AG08395 (cell line): ENCODE measurements at regions not wholly inside any gene's neighbourhood (a gene's known extent, or its start where the extent isn't known, plus 50 kb on each side); places are given as distances from the start of the nearest gene placed in this dataset.

Source experiments
- DNase-seq: peaks from one replicate; pipeline ENCODE4 v3.0.0; 2012; ENCODE audit warnings: mixed read lengths, low spot score

DNA sequence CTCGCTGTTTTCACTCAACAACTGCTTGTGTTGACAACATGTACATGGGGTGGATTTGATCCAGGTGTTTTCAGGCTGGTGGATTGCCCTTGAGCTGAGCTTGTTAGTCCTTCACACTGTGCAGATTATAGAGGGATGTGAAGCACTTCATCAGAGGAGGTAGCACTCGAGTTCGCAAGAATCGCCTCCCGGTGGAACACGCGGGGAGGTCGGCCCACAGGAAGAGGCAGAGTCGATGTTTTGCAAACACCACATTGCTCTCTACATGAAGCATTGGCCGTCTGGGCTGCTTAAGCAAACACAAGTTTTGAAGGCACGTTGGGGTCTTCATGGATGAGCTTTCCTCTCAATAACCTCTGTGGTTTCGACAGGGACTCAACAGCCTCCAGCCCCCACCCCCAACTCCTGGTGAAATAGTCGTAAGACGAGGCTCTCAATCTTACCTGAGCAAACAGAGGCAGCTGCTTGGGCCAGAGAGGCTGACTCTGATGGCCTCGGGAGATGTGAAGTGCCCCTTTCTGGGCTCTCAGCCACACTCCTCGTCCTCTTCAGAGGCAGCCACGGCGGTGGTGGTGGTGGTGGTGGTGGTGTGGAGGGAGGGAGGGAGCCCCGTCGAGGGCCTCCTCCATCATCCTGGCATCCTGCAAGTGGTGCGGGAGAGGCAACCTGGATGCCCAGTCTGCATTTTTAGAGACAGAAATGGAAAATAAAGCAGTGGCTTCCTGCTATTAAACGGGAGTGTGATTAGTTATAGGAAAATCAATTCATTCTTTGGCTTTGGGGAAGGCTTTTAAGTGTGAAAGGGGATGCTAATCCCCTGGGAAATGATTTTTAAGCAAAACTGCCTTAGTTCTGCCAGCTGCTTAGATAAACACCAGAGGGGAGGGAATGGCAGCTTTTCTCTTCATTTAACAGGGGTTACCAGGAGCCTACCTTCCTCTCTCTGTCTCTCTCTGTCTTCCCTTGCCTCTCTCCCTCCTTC, 552.5 kb upstream of the EEF2KMT start:
- no peak for DNase-seq

DNA sequence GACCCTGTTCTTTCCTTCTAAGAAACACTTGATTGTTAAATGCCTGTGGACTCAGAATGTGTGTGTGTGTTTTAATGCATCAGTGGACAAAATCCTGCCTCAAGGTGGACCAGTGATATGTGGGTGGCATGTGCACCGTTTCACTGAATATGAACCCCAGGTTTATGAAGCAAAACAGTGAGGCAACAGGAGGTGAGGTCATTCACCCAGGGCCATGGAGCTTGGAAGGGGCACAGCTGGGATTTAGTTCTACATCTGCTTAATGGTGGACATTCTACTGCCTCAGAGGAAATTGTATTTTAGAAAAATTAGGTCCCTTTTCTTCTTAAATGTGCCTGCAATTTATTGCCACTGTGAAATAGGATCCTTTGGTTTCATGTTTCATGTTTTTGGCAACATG, 549.5 kb upstream of the EEF2KMT start:
- DNase-seq: no peak

DNA sequence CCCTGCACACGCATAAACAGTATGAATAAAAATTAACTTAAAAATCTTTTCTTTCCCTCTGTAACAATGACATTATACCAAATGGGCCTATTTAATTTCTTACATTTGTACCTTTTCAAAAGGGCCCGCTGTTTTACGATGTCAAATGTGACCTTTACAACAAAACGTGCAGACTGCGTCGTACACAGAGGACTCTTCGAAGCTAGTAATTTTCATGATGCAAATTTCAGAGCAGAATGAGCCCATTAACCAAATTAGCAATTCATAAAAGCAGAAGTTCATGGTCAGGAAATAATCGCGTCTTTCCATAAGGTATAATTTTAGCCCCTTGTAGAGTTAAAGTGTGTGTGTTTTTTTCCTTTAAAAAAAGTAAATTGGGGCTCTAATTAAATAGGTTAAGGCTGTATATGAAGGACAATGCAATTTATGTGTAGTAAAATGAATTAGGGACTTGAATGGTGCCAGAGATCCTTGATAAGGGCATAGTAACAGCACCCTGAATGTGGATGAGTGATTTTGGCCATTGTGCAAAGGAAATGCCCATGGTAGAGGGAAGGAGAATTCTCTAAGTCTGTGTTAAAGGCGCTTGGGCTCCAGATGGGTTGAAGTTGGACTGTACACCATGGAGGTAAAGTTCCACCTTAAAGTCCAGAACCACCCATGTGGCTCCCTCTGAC, 546.4 kb upstream of the EEF2KMT start:
- no peak for DNase-seq

DNA sequence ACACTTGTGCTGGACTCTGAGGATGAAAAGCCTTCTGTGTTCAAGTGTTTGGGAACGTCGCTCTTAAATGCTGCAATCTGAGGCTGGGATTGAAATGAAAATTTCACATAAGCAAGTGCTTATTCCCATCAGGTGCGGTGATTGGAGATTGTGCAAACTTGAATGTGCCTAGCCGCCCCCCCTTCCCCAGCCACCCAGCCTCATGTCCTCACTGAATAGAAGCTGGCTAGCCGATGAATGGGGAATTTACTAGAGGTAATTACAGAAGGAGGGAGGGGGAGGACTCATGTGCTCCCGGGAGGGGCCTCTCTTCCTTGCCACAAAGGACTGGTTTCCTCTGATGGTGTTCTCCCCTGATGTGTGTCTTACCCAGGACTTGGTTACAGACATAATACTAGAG, 544.8 kb upstream of the EEF2KMT start:
- no peak for DNase-seq

DNA sequence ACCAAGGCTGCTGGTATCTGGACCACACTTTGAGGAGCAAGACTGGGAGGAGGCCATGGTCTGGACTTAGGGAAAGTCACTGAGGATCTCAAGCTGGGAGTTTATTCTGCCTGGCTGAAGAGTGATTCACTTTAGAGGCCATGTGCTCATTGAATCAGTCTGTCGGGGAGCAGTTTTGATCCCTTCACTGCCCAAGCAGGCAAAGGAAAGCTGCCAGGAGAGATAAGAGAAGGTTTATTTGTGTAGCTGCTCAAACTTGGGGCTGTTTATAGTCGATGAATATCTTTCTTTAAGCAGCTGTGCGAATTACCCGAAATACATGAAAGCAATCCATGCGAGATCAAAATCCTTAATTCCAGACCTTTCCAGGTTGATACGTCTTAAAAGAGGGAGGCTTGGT, 544.4 kb upstream of the EEF2KMT start:
- DNase-seq: no peak

DNA sequence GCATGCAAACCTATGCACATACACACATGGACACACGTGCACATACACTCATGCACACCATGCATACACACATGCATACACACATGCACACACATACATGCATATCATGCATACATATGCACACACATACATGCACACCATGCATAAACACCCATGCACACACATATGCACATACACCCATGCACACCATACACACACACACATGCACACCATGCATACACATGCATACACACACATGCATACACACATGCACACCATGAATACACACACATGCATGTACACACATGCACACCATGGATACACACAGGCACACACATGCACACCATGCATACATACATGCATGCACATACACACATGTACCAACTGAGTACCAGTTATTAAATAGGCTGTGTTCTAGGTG, 543.3 kb upstream of the EEF2KMT start:
- DNase-seq: no peak

DNA sequence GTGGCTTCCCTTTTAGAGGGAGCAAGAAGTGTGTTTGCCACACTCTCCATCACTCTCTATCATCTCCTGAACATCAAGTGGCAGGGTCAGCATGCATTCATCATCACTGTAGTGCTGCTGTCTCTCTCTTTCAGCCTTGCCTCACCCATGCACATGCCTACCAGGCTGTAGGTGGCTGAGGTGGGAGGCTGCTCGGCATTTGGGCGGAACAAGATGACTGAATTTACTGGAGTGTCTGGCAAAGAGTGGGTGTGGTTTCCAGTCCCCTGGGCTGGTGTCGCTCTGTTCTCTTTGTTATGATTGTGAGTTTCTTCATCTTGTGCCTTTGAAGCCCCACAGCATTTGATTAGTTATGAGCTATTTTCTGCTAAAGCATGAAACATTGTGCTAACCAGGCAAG, 541.9 kb upstream of the EEF2KMT start:
- DNase-seq: no peak

DNA sequence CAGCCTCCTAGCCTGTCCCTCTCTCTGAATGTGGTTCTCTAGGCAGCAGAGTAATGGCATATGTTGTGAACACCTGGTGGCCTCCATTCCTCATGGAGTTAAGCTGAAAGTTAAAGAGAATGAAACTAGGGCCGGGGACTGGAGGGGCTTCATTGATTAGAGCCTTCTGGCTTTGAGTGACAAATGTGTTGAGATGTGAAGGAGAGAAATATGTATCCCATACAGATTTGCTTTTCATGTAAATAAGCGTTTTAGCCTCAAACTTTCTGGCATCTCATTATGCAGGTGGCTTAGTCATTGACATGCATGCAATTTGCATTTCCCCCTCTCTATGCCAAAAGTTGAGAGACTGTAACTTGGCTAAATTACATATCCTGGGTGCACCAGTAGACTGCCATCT, 537.7 kb upstream of the EEF2KMT start:
- no peak for DNase-seq

DNA sequence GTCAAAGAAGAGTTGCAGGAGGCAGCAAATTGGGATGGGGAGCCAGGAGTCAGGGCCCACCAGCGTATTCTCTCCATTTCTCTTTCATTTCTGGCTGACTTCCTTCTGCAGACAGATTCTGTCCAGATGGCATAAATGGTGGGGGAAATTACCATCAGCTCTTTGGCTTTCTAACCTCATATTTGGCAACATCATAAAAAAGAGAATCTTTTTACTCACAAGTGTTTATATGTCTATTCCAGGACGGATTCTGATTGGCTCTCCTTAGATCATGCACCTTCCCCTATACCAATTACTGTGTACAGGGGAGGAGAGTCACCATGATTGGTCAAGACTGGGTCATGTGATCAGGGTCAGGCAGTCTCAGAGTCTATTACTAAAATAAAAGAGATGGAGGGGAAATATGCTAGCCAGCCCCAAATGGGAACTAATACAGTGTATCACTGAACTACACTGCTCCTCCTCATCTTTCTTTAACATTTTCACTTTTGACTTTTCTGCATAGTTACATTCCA, 537.1 kb upstream of the EEF2KMT start:
- no peak for DNase-seq

DNA sequence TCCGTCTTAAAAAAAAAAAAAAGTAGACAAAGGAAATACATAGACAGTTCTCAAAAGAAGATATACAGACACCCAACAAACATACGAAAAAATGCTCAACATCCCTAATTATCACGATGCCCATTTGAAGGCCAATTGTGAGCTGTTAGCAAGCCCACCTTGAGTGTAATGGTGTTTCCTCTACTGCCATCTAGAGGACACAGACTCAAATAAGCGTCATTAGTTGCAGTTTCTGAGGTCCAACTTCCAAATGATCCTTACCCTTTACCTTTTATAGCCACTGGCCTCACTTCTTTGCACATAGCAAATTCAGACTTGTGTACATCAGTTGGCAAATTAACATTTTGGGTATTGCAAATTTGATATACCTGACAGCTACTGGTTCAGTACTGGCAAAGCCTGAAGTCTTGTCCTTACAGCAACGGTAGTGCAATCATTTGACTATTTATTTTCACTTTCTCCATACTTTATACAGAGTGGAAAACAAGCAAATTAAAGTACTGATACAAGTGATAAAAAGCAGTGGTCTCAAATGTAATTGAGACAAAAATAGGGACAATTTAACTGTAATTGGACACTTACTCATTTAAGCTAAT, 536.3 kb upstream of the EEF2KMT start:
- no peak for DNase-seq

DNA sequence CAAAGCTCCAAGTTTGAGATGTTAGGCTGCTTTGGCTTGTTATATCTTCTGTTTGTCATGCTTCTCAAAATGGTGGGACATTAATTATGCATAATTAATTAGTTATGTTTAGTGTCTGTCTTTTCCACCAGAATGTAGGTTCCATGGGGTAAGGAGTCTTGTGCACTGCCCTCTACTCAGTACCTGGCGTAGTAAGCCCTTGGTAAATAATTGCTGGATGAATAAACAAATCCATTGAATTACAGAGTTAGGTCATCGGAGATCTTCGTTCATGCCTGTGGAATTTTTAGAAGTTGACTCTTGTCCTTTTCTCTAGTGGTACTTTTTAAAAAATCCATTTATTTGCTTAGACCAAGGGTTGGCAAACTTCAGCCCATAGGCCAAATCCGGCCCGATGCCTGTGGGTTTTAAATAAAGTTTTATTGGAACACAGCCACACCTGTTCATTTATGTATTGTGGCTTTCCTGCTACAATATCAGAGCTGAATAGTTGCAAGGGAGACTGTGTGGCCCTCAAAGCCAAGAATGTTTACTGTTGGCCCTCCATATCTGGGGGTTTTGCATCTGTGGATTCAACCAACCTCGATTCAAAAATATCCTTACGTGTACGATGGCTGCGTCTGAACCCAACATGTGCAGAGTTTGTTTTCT, 524.8 kb upstream of the EEF2KMT start:
- DNase-seq: no peak

DNA sequence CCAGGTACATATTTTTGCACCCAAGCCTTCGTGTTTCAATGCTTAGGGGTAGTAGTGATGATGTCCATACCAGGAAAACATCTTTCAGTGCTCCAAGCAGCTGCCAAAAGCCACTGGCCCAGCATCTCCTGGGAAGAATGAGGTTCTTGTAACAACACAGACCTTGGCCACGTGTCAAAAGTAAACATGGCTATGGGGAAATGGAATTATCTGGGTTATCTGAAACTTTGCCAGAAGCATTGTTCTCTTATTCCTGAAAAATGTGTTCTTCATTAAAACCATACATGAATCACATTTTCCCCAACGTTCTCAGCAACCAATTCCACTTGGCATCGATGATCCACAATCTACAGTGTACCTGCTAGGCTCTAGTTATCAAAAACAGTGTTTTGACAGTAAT, 524.2 kb upstream of the EEF2KMT start:
- DNase-seq: no peak

DNA sequence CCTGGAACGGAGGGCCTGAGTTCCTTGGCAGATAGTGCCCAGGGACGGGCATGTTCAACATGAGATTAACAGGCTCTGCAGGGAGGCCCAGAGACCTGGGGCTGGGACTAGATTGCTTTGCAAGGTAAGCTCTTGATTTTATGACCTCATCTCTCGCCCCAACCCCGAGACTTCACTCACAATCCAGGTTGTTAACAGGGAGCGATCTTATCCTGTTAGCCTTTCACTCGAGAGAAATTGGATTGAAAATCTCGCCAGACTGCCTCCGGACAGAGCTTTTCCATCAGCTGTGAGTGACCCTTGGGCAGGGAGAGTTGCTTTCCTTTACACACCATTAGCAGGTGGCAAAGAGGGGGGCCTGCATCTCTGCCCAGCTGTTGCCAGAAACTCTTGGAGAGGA, 521.7 kb upstream of the EEF2KMT start:
- DNase-seq: no peak

DNA sequence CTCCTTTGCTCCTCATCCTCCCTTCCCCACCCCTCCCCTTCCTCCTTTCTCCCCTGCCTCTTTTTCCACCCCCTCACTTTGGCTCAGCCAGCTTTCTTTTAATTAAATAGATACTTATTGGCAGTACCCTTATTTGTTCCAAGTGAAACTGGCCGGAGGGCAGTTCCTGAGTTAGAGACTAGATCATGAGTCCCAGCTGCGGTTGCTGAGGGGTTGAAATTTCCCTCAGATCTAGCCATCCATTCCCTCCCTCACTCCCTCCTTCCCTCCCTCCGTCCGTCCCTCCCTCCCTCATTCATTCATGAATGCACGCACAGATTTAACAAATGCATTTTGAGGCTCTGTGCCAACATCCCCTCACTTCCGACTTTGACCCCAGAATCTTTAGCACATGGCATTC, 519.2 kb upstream of the EEF2KMT start:
- DNase-seq: no peak

DNA sequence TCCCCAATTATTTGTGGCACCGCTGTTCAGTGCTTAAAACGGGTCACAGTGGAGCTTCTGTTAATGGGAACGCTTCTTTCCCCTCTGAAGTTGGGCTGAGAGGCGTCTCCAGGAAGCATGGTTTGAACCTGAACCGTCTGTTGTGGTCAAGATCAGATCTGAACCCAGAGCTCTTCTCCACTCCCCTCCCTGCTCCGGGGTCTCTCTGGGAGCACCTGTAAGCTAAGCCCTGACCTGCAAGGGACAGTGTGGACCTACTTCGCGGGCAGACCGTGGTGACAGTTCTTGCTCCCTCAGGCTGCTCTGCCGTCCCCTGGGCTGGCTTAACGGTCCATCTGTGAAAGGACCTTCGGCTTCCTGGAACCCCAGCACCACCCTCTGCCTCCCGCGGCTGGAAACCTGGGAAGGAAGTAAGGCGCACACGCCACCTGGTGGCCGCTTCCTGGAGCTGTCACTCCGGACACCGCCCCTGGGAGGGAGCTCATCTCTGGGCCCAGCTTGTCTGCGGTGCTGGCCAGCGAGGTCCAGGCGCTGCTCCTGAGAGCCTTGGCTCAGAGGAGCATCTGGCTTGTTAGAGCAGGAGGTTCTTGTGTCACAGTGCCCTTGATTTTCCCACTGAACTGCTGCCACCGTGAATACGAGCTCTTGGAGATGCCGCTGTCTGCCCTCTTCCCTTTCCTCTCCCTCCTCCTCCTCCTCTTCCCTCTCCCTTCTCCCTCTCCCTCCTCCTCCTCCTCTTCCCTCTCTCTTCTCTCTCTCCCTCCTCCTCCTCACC, 518.5 kb upstream of the EEF2KMT start:
- no peak for DNase-seq

DNA sequence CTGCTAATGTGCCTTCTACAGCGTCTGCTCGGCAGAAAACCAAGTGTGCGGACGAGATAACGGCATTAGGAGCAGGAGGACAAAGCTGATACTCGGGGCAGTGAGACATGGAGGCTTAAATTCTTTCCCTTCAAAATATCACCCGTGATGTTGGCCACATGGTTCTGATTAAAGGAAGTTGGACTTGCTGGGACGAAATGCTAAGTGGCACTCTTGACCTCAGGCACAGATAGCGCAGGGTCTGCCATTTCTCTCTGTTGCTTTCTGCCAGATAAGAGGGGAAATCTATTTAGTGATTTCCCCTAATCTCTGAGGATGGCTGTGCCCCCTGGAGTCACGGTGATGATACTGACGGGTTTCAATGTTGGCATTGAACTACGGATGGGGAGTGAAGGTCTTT, 509.6 kb upstream of the EEF2KMT start:
- DNase-seq: no peak

DNA sequence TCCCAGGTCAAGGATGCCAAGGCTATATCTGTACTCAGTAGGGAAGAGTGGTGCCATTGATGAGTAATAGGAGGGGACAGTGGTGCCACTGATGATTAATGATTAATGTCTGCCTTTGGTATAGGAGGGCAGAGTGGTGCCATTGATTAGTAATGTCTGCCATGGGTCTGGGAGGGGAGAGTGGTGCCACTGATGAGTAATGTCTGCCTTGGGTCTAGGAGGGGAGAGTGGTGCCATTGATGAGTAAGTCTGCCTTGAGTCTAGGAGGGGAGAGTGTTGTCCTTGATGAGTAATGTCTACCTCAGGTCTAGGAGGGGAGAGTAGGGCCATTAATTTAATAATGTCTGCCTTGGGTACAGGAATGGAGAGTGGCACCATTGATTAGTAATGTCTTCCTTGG, 507.8 kb upstream of the EEF2KMT start:
- DNase-seq: no peak

DNA sequence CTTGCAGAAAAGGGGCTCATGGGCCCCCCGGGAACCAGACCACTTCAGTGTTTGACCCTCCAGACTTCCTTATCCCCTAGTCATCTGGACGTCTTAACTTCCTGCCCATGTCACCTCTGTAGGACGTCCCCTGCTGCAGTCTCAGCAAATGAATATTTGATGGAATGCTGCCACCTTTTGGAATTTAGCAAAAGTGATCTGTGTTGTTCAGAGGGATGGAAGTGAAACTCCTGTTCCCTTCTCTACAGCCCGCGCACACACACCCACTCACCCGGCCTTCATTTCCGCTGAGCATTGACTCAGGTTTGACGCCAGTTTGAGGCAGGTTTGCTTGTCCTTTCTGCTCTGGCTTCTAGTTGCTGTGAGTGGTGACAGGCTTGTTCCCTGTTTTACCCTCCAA, 507.2 kb upstream of the EEF2KMT start:
- DNase-seq: no peak

DNA sequence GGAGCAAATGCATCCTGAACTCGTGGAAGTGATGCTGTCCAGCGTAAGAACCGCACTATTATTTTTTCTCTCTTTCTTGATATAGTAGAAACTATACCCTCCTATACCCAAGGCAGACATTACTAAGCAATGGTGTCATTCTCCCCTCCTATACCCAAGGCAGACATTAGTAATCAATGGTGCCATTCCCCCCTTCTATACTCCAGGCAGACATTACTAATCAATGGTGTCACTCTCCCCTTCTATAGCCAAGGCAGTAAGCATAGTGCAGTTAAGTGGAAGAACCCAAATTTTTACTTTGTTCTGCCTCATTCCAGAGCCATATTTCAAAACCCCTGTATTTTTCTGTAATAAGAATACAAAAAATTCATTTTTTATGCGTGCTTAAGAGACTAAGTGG, 506.2 kb upstream of the EEF2KMT start:
- no peak for DNase-seq

DNA sequence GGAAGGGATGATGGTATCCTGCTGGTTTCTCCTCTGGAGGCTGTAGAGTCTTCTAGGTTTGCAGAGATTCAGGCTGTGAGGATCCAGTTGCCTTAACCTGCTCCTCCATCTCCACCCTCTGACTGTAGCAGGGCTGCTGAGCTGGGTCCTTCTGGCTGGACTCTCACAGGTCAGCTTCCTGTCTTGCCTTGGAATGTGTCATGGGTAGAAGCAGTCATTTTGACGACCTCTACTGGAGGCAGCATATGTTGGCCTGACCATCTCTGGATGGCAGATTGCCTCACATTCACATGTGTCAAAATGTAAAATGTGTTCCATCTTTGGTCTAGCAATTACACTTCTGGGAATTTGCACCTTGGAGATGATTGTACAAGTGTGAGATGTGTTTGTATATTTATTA, 504.4 kb upstream of the EEF2KMT start:
- no peak for DNase-seq

DNA sequence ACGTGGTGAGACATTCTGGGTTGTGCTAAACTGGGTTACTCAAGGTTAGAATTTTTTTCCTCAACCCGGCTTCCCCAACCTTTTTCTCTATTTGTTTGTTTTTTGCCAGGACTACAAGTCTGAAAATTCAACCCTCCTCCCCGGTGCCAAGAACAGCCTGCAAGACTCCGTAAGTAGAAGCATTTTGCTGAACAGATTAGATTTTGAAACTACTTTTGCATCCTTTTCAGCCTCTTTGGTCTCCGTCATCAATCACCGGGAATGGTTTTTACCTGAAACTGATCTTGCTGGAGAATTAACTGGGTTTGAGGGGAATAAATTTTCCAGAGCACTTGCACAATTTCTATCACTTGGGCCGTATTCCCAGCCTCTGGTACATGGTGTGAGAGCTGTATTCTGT, 501.2 kb upstream of the EEF2KMT start:
- DNase-seq: no peak

DNA sequence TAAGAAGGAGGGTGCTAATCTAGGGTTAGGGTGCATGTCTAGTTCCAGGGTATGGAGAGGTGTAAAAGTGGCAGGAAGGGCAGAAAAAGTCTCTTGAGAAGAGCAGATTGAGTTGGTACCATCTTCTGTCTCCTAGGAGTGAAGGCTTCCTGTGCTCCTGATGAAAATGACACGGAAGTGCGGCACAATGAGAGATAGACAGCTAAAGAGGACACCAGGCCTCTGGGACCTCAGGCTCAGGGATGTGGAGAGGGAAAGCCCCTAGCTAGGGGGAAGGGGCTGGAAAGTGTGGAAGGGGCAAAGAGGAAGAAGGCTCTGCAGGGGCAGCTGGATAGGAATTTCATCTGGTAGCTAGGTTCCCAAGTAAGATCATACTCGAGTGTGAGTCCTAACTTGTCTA, 498.3 kb upstream of the EEF2KMT start:
- DNase-seq: no peak
